HL-60 (cell line): ENCODE measurements at regions not wholly inside any gene's neighbourhood (a gene's known extent, or its start where the extent isn't known, plus 50 kb on each side); places are given as distances from the start of the nearest gene placed in this dataset.

Experiments used
- DNase-seq, 2 experiments: peaks; one replicate each; pipeline ENCODE4 v3.0.0-alpha.2; 2010 to 2020; ENCODE audit warnings: low read depth in 1 of 2, low spot score in 1 of 2
- H3K27ac ChIP-seq: fragments of 250-450 bp; sonication (Bioruptor Pico); replicated peaks from 2 replicates; pipeline ENCODE4 v1.5.1; 2020; ENCODE audit warnings: mild to moderate bottlenecking, moderate library complexity
- H3K27me3 ChIP-seq: fragments of 250-450 bp; sonication (Bioruptor Pico); 2 replicates; pipeline ENCODE4 v1.5.1; 2021; ENCODE audit warnings: mild to moderate bottlenecking, moderate library complexity; ENCODE audit not compliant: insufficient read depth, poor library complexity, severe bottlenecking
- H3K4me3 ChIP-seq: replicated peaks from 2 replicates; pipeline ENCODE4 v1.5.1; 2011; ENCODE audit warnings: mild to moderate bottlenecking, control low read depth, low read length; ENCODE audit not compliant: insufficient read depth
- GABPA ChIP-seq: IDR thresholded peaks from 2 replicates; pipeline ENCODE4 v1.6.1; 2012; ENCODE audit warnings: low read depth
- POLR2AphosphoS5 ChIP-seq: IDR thresholded peaks from 2 replicates; pipeline ENCODE4 v1.6.1; 2012; ENCODE audit warnings: low read depth
- SPI1 ChIP-seq: IDR thresholded peaks from 2 replicates; pipeline ENCODE4 v1.6.1; 2012; ENCODE audit warnings: low read depth, mild to moderate bottlenecking, borderline replicate concordance
- TF ChIP-seq, protein P1 (sequence below): IDR thresholded peaks from one replicate; pipeline ENCODE4 v1.5.1; 2011; ENCODE audit warnings: low read length, control low read depth, inconsistent platforms; ENCODE audit not compliant: insufficient read depth
- TF ChIP-seq, protein P2 (sequence below): IDR thresholded peaks from 2 replicates; pipeline ENCODE4 v1.6.1; 2012; ENCODE audit warnings: low read depth; ENCODE audit not compliant: insufficient replicate concordance

DNA sequence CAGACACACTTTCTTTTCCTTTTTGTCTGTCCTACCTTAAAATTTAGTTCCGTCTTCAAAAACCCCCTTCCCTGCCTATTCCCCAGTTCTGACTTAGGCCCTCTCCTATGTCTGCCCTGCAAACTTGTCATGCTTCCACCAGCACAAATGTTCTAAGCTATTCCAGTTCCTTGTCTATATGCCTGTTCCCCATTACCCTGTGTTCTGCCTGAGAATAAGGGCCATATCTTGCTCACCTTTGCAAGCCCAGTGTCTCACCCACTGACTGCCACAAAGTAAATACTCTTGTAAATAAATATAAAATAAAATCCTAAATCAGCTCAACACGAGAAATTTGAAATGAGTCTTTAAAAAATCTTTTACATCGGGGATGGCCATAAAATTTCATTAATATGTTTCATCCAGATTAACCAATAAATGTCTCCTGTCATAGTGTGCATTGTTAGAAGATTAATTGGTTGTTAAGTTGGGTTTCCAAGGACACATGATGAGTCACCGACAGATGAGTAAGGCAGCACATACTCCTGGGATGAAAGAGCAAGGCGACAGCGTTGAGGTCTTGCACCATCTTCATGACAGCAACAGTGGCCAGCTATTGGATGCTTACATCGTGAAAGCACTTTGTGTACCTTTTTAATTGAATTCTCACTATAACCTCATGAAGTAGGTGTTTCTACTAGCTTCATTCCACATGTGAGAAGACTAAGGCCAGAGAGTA lies 92.6 kb upstream of the NGF start:
- TF ChIP-seq GABPA = no peak
- no peak for TF ChIP-seq POLR2AphosphoS5
- TF ChIP-seq SPI1 = no peak
- TF ChIP-seq, protein P1, sequence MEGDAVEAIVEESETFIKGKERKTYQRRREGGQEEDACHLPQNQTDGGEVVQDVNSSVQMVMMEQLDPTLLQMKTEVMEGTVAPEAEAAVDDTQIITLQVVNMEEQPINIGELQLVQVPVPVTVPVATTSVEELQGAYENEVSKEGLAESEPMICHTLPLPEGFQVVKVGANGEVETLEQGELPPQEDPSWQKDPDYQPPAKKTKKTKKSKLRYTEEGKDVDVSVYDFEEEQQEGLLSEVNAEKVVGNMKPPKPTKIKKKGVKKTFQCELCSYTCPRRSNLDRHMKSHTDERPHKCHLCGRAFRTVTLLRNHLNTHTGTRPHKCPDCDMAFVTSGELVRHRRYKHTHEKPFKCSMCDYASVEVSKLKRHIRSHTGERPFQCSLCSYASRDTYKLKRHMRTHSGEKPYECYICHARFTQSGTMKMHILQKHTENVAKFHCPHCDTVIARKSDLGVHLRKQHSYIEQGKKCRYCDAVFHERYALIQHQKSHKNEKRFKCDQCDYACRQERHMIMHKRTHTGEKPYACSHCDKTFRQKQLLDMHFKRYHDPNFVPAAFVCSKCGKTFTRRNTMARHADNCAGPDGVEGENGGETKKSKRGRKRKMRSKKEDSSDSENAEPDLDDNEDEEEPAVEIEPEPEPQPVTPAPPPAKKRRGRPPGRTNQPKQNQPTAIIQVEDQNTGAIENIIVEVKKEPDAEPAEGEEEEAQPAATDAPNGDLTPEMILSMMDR = no peak
- TF ChIP-seq, protein P2, sequence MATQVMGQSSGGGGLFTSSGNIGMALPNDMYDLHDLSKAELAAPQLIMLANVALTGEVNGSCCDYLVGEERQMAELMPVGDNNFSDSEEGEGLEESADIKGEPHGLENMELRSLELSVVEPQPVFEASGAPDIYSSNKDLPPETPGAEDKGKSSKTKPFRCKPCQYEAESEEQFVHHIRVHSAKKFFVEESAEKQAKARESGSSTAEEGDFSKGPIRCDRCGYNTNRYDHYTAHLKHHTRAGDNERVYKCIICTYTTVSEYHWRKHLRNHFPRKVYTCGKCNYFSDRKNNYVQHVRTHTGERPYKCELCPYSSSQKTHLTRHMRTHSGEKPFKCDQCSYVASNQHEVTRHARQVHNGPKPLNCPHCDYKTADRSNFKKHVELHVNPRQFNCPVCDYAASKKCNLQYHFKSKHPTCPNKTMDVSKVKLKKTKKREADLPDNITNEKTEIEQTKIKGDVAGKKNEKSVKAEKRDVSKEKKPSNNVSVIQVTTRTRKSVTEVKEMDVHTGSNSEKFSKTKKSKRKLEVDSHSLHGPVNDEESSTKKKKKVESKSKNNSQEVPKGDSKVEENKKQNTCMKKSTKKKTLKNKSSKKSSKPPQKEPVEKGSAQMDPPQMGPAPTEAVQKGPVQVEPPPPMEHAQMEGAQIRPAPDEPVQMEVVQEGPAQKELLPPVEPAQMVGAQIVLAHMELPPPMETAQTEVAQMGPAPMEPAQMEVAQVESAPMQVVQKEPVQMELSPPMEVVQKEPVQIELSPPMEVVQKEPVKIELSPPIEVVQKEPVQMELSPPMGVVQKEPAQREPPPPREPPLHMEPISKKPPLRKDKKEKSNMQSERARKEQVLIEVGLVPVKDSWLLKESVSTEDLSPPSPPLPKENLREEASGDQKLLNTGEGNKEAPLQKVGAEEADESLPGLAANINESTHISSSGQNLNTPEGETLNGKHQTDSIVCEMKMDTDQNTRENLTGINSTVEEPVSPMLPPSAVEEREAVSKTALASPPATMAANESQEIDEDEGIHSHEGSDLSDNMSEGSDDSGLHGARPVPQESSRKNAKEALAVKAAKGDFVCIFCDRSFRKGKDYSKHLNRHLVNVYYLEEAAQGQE = no peak
- H3K27ac ChIP-seq = no peak overlapping the region
- no peaks in the 10 kb centered on the region for H3K27me3 ChIP-seq
- H3K4me3 ChIP-seq = no peak overlapping the region
- no peak for DNase-seq

GRCh38 chr1:115429884-115430283 lies 91.8 kb upstream of the NGF start:
- no peak for TF ChIP-seq POLR2AphosphoS5
- TF ChIP-seq, protein P1 = no peak
- TF ChIP-seq GABPA = no peak
- no peak for TF ChIP-seq SPI1
- TF ChIP-seq, protein P2 = no peak
- DNase-seq = no peak
- Histone ChIP-seq H3K27me3 (no peaks in the 10 kb centered on the region), H3K27ac (no peak overlapping the region), H3K4me3 (no peak overlapping the region)

- Histone ChIP-seq H3K27me3 (no peaks in the 10 kb centered on the region), H3K27ac (no peak overlapping the region), H3K4me3 (no peak overlapping the region)
- DNase-seq = no peak
- TF ChIP-seq POLR2AphosphoS5 (no peak), GABPA (no peak), SPI1 (no peak)
- TF ChIP-seq, protein P2 = no peak
- TF ChIP-seq, protein P1 = no peak
Measured at GRCh38 chr1:115429241-115429640, 91.2 kb upstream of the NGF start.
